Transverse colon (tissue), 4 donors: ENCODE measurements at regions not wholly inside any gene's neighbourhood (a gene's known extent, or its start where the extent isn't known, plus 50 kb on each side); places are given as distances from the start of the nearest gene placed in this dataset.

Experiments used
- DNase-seq: peaks from one replicate; pipeline ENCODE4 v3.0.0-alpha.2; 2019
- H3K27ac ChIP-seq, 4 donors: fragments of 200-600 bp; sonication (generic); 2 replicates each; pipeline ENCODE4 v1.5.1; 2016 to 2018; ENCODE audit warnings: inconsistent platforms in 4 of 4
- H3K27me3 ChIP-seq: fragments of 200-600 bp; sonication (generic); 2 replicates; pipeline ENCODE4 v1.5.1; 2017; ENCODE audit warnings: inconsistent platforms
- H3K36me3 ChIP-seq, 4 donors: fragments of 200-600 bp; sonication (generic); 2 replicates each; pipeline ENCODE4 v1.5.1; 2017 to 2019; ENCODE audit warnings: inconsistent platforms in 4 of 4
- H3K4me1 ChIP-seq, 4 donors: fragments of 200-600 bp; sonication (generic); 2 replicates each; pipeline ENCODE4 v1.5.1; 2017 to 2020; ENCODE audit warnings: inconsistent platforms in 4 of 4
- H3K4me3 ChIP-seq, 4 donors: fragments of 200-600 bp; sonication (generic); 1 replicate in 1 of 4; 2 replicates in 3 of 4; pipeline versions ENCODE4 v1.5.1 to v1.6.1; 2017 to 2019; ENCODE audit warnings: inconsistent platforms in 4 of 4
- H3K9me3 ChIP-seq, 2 donors: fragments of 200-600 bp; sonication (generic); 2 replicates each; pipeline ENCODE4 v1.5.1; 2017 to 2019; ENCODE audit warnings: inconsistent platforms in 2 of 2
- EP300 ChIP-seq: sonication (generic); formaldehyde crosslinking; IDR thresholded peaks from one replicate; pipeline ENCODE4 v1.6.1; 2017; ENCODE audit warnings: antibody characterized with exemption, low read depth
- POLR2A ChIP-seq: fragments of 450-650 bp; IDR thresholded peaks from one replicate; pipeline ENCODE4 v1.6.1; 2016; ENCODE audit warnings: antibody characterized with exemption, mild to moderate bottlenecking, moderate library complexity
- POLR2AphosphoS5 ChIP-seq, 3 donors: sonication (generic); formaldehyde crosslinking; IDR thresholded peaks; one replicate each; pipeline ENCODE4 v1.6.1; 2016; ENCODE audit warnings: antibody characterized with exemption in 3 of 3
- WGBS, 2 donors: methylation state at CpG; one replicate each; pipeline ENCODE4 v1.1.5; 2018; ENCODE audit warnings: low coverage in 1 of 2; 5-methylcytosine and 5-hydroxymethylcytosine counted together
- in situ Hi-C, 4 donors: fragments of 200-750 bp; cut with MboI; loops; one replicate each; pipeline versions ENCODE4 v1.15.0 to v1.15.1; 2017; ENCODE audit warnings: low sequenced_read_pairs in 3 of 4, low pct_ligation_motif_present in 1 of 4, low pct_unique_long_range_greater_than_20kb in 1 of 4
- intact Hi-C: fragments of 100-400 bp; cut with DNase I; formaldehyde crosslinking; loops from one replicate; pipeline ENCODE4 v1.15.1; 2023; ENCODE audit warnings: low total_unique reads
- TF ChIP-seq, protein P1 (sequence below), 5 experiments: fragments of 200-600 bp in 3 of 5; fragments of 450-650 bp in 2 of 5; sonication (generic) in 3 of 5; IDR thresholded peaks; 1 replicate in 2 of 5; 2 replicates in 3 of 5; pipeline ENCODE4 v1.5.1; 2016 to 2017; ENCODE audit warnings: antibody characterized with exemption in 5 of 5, inconsistent platforms in 3 of 5, mild to moderate bottlenecking in 2 of 5, moderate library complexity in 1 of 5

DNA sequence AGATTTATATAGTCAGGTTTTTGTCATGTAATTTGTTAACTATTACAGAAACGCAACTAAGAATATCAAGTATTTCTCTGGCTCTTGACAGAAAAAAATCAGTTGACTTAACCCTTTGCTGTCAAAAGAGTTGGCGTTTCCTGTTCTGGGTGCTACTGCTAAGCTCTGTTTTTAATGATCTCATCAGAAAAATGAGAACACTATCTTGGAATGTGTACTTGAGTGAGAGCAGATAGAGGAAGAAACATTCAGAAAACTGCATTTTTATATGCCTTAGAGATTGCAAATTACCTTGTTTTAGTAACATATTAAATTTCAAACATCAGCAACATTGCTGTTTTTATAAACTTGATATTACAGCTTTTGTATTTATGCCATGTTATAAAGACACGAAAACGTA, 297.9 kb downstream of the RDH14 start:
- WGBS, 2 donors, result 46 to 47% methylated on average over 3 to 4 of the region's 4 CpGs
- H3K9me3 ChIP-seq, result no peaks in the 10 kb centered on the region
- DNase-seq, result no peak
- in situ Hi-C loops (no loop called here), intact Hi-C loops (loop anchor here (5.0 kb wide), 1 partner anchor 605 kb away; no protein-coding TSS in a partner anchor)
- no peak overlapping the region for H3K27ac ChIP-seq
- H3K36me3 ChIP-seq, result no peaks in the 10 kb centered on the region
- H3K4me3 ChIP-seq, result no peak overlapping the region
- no peaks in the 10 kb centered on the region for H3K27me3 ChIP-seq
- TF ChIP-seq, protein P1, sequence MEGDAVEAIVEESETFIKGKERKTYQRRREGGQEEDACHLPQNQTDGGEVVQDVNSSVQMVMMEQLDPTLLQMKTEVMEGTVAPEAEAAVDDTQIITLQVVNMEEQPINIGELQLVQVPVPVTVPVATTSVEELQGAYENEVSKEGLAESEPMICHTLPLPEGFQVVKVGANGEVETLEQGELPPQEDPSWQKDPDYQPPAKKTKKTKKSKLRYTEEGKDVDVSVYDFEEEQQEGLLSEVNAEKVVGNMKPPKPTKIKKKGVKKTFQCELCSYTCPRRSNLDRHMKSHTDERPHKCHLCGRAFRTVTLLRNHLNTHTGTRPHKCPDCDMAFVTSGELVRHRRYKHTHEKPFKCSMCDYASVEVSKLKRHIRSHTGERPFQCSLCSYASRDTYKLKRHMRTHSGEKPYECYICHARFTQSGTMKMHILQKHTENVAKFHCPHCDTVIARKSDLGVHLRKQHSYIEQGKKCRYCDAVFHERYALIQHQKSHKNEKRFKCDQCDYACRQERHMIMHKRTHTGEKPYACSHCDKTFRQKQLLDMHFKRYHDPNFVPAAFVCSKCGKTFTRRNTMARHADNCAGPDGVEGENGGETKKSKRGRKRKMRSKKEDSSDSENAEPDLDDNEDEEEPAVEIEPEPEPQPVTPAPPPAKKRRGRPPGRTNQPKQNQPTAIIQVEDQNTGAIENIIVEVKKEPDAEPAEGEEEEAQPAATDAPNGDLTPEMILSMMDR (IDR thresholded peaks at IDR 0.05), result no peak
- TF ChIP-seq POLR2A (no peak), POLR2AphosphoS5 (IDR thresholded peaks at IDR 0.05) (no peak), EP300 (no peak)
- no peaks in the 10 kb centered on the region for H3K4me1 ChIP-seq

DNA sequence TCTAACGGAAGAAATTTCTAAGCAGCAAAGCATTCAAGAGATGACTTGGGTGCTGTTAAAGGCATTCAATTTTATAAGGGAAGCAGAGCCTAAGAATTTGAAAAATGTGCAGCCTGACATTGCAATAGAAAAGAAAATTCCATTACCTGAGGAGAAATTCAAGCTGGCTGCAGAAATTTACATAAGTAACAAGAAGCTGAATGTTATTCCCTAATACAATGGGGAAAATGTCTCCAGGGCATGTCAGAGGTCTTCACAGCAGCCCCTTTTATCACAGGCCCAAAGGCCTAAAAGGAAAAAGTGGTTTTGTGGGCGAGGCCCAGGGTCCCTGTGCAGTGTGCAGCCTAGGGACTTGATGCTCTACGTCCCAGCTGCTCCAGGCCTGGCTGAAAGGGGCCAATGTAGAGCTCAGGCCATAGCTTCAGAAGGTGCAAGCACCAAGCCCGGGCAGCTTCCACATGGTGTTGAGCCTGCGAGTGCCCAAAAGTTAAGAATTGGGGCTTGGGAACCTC, 306.7 kb downstream of the RDH14 start:
- H3K27ac ChIP-seq, result no peak overlapping the region
- in situ Hi-C loops (no loop called here), intact Hi-C loops (no loop called here)
- H3K4me1 ChIP-seq, result no peaks in the 10 kb centered on the region
- 83 to 100% methylated on average over 1 to 5 of the region's 5 CpGs for WGBS, 2 donors
- TF ChIP-seq POLR2A, result no peak
- TF ChIP-seq, protein P1 (IDR thresholded peaks at IDR 0.05), result no peak
- TF ChIP-seq EP300, result no peak
- TF ChIP-seq POLR2AphosphoS5 (IDR thresholded peaks at IDR 0.05), result no peak
- DNase-seq, result no peak
- H3K27me3 ChIP-seq, result no peaks in the 10 kb centered on the region
- no peak overlapping the region for H3K4me3 ChIP-seq
- no peaks in the 10 kb centered on the region for H3K36me3 ChIP-seq
- no peaks in the 10 kb centered on the region for H3K9me3 ChIP-seq

DNA sequence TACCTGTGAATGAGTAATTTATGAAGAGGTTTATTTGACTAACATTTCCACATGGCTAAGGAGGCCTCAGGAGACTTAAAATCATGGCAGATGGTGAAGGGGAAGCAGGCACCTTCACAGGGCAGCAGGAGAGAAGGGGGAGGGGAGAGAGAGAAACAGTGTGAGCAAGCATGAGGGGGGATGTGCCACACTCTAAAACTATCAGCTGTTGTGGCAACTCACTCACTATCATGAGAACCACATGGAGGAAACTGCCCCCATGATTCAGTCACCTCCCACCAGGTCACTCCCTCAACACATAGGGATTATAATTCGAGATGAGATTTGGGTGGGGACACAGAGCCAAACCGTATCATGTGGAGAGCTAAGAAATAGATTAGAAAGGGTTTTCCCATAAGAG, 309.0 kb downstream of the RDH14 start:
- in situ Hi-C loops (no loop called here), intact Hi-C loops (no loop called here)
- WGBS, 2 donors, result 61 to 77% methylated on average over 2 of the region's 2 CpGs
- no peaks in the 10 kb centered on the region for H3K27me3 ChIP-seq
- H3K4me3 ChIP-seq, result no peak overlapping the region
- no peaks in the 10 kb centered on the region for H3K36me3 ChIP-seq
- H3K9me3 ChIP-seq, result no peaks in the 10 kb centered on the region
- no peaks in the 10 kb centered on the region for H3K4me1 ChIP-seq
- DNase-seq, result no peak
- no peak for TF ChIP-seq POLR2A
- TF ChIP-seq EP300, result no peak
- no peak for TF ChIP-seq POLR2AphosphoS5 (IDR thresholded peaks at IDR 0.05)
- TF ChIP-seq, protein P1 (IDR thresholded peaks at IDR 0.05), result no peak
- no peak overlapping the region for H3K27ac ChIP-seq

DNA sequence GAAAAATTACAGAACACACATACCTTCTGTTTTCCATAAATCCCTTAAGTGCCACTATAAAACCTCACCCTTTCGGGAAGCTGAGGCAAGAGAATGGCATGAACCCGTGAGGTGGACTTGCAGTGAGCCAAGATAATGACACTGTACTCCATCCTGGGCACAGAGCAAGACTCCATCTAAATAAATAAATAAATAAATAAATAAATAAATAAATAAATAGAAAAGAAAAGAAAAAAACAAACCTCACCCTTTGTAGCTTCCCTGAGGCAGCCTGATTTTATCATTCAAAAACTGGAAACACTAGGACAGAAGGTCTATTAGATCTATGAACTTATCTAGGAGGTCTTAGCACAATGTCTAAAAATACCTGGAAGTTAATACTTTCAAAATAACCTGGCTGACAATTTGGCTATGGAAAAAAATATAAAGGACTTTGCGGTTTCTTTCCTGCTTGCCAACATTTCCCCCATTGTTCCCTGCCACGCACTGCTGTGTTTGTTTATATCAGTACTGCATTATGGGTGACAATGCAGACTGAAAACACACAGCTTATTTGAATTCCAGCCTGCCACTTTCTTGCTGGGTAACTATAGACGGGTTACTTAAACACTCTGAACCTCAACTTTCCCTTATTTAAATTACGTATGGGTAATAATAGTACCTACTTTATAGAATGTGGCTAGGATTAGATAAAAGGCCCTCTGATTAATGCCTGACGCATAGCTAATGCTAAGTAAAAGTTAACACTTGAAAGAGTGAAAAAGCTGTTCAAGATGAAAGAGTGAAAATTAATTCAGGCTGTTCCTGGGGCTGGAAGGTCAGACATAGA, 313.0 kb downstream of the RDH14 start:
- Histone ChIP-seq H3K9me3 (no peaks in the 10 kb centered on the region), H3K27ac (no peak overlapping the region), H3K4me3 (no peak overlapping the region), H3K27me3 (no peaks in the 10 kb centered on the region), H3K36me3 (no peaks in the 10 kb centered on the region), H3K4me1 (no peaks in the 10 kb centered on the region)
- intact Hi-C loops (no loop called here), in situ Hi-C loops (no loop called here)
- no peak for TF ChIP-seq POLR2A
- TF ChIP-seq, protein P1 (IDR thresholded peaks at IDR 0.05), result no peak
- no peak for TF ChIP-seq POLR2AphosphoS5 (IDR thresholded peaks at IDR 0.05)
- TF ChIP-seq EP300, result no peak
- 55 to 79% methylated on average over 5 to 7 of the region's 7 CpGs for WGBS, 2 donors
- DNase-seq, result no peak
